Activated CD4-positive, alpha-beta T cell treated with anti-CD3 and anti-CD28 coated beads, Interleukin-2, amount 50 U/mL, for 4 hours (primary cell): ENCODE measurements at regions not wholly inside any gene's neighbourhood (a gene's known extent, or its start where the extent isn't known, plus 50 kb on each side); places are given as distances from the start of the nearest gene placed in this dataset.

Experiments
- DNase-seq, 2 experiments: peaks; one replicate each; pipeline ENCODE4 v3.0.0-alpha.2; 2020

- DNase-seq, result no peak
Measured at GRCh38 chr18:41012194-41012593, 942.8 kb upstream of the PIK3C3 start.

- DNase-seq, result no peak
Measured at GRCh38 chr18:41009926-41010325, 945.1 kb upstream of the PIK3C3 start.

GRCh38 chr18:41004324-41004723 is 950.7 kb upstream of the PIK3C3 start:
- DNase-seq, result no peak

GRCh38 chr18:40995529-40995928 is 959.5 kb upstream of the PIK3C3 start:
- no peak for DNase-seq

- no peak for DNase-seq
Measured at GRCh38 chr18:40993363-40993762, 961.7 kb upstream of the PIK3C3 start.

- DNase-seq, result no peak
Measured at GRCh38 chr18:40987581-40987980, 967.5 kb upstream of the PIK3C3 start.

GRCh38 chr18:40985436-40985835 is 969.6 kb upstream of the PIK3C3 start:
- DNase-seq, result no peak

- no peak for DNase-seq
Measured at GRCh38 chr18:40984856-40985255, 970.2 kb upstream of the PIK3C3 start.

- no peak for DNase-seq
Measured at GRCh38 chr18:40983835-40984234, 971.2 kb upstream of the PIK3C3 start.

GRCh38 chr18:40980171-40980570 is 974.9 kb upstream of the PIK3C3 start:
- no peak for DNase-seq

- no peak for DNase-seq
Measured at GRCh38 chr18:40976050-40976449, 979.0 kb upstream of the PIK3C3 start.

- no peak for DNase-seq
Measured at GRCh38 chr18:40974448-40974847, 980.6 kb upstream of the PIK3C3 start.

- no peak for DNase-seq
Measured at GRCh38 chr18:40962784-40963183, 992.2 kb upstream of the PIK3C3 start.

- no peak for DNase-seq
Measured at GRCh38 chr18:40957533-40958070, 997.4 kb upstream of the PIK3C3 start.

GRCh38 chr18:40956213-40956612 is 998.8 kb upstream of the PIK3C3 start:
- DNase-seq, result no peak

- no peak for DNase-seq
Measured at GRCh38 chr18:40955351-40955750, 999.7 kb upstream of the PIK3C3 start.

- DNase-seq, result no peak
Measured at GRCh38 chr18:40949114-40949950, 1005.7 kb upstream of the PIK3C3 start.

GRCh38 chr18:40944576-40944975 is 1010.5 kb upstream of the PIK3C3 start:
- no peak for DNase-seq

GRCh38 chr18:40939656-40940515 is 1015.1 kb upstream of the PIK3C3 start:
- no peak for DNase-seq

- DNase-seq, result no peak
Measured at GRCh38 chr18:40938615-40939014, 1016.4 kb upstream of the PIK3C3 start.

- DNase-seq, result no peak
Measured at GRCh38 chr18:40937386-40937785, 1017.6 kb upstream of the PIK3C3 start.

GRCh38 chr18:40935423-40935822 is 1019.6 kb upstream of the PIK3C3 start:
- no peak for DNase-seq

- DNase-seq, result no peak
Measured at GRCh38 chr18:40932862-40933261, 1022.2 kb upstream of the PIK3C3 start.
